GM19351 (cell line): ENCODE measurements at regions not wholly inside any gene's neighbourhood (a gene's known extent, or its start where the extent isn't known, plus 50 kb on each side); places are given as distances from the start of the nearest gene placed in this dataset.

ENCODE experiments used
- ATAC-seq: cut with Tn5 transposase; IDR thresholded peaks from one replicate; pipeline ENCODE4 v1.9.1; 2021; ENCODE audit warnings: mild to moderate bottlenecking, moderate library complexity; ENCODE audit not compliant: unreplicated experiment

- ATAC-seq, result no peak
Observed at GRCh38 chr5:145292278-145292677, 542.9 kb downstream of the PRELID2 start.

- ATAC-seq, result no peak
Observed at GRCh38 chr5:145283141-145283810, 551.9 kb downstream of the PRELID2 start.

- no peak for ATAC-seq
Observed at GRCh38 chr5:145280806-145281205, 554.3 kb downstream of the PRELID2 start.

- ATAC-seq, result no peak
Observed at GRCh38 chr5:145280214-145280613, 554.9 kb downstream of the PRELID2 start.

GRCh38 chr5:145260670-145261069, 574.5 kb downstream of the PRELID2 start:
- ATAC-seq, result no peak

- no peak for ATAC-seq
Observed at GRCh38 chr5:145247745-145248040, 587.4 kb downstream of the PRELID2 start.

GRCh38 chr5:145246961-145247744, 588.0 kb downstream of the PRELID2 start:
- no peak for ATAC-seq

- no peak for ATAC-seq
Observed at GRCh38 chr5:145246379-145246778, 588.8 kb downstream of the PRELID2 start.

- ATAC-seq, result no peak
Observed at GRCh38 chr5:145245354-145245753, 589.8 kb downstream of the PRELID2 start.

GRCh38 chr5:145244788-145245187, 590.4 kb downstream of the PRELID2 start:
- no peak for ATAC-seq

GRCh38 chr5:145244251-145244650, 590.9 kb downstream of the PRELID2 start:
- no peak for ATAC-seq

- no peak for ATAC-seq
Observed at GRCh38 chr5:145243016-145243415, 592.1 kb downstream of the PRELID2 start.

GRCh38 chr5:145242551-145242950, 592.6 kb downstream of the PRELID2 start:
- no peak for ATAC-seq

GRCh38 chr5:145237843-145238242, 597.3 kb downstream of the PRELID2 start:
- peak; percentile 83 for ATAC-seq

GRCh38 chr5:145236983-145237382, 598.2 kb downstream of the PRELID2 start:
- no peak for ATAC-seq

- ATAC-seq, result no peak
Observed at GRCh38 chr5:145236127-145236526, 599.0 kb downstream of the PRELID2 start.

GRCh38 chr5:145233461-145233860, 601.7 kb downstream of the PRELID2 start:
- no peak for ATAC-seq

- no peak for ATAC-seq
Observed at GRCh38 chr5:145230781-145231180, 604.4 kb downstream of the PRELID2 start.

GRCh38 chr5:145228564-145228963, 606.6 kb downstream of the PRELID2 start:
- ATAC-seq, result no peak

- ATAC-seq, result no peak
Observed at GRCh38 chr5:145227881-145228280, 607.3 kb downstream of the PRELID2 start.

- ATAC-seq, result no peak
Observed at GRCh38 chr5:145226726-145227125, 608.4 kb downstream of the PRELID2 start.

- no peak for ATAC-seq
Observed at GRCh38 chr5:145225529-145225928, 609.6 kb downstream of the PRELID2 start.

GRCh38 chr5:145223582-145223981, 611.6 kb downstream of the PRELID2 start:
- ATAC-seq, result no peak
